Loucy (cell line): ENCODE measurements at regions not wholly inside any gene's neighbourhood (a gene's known extent, or its start where the extent isn't known, plus 50 kb on each side); places are given as distances from the start of the nearest gene placed in this dataset.

Experiments used
- H2AFZ ChIP-seq: fragments of 200-600 bp; sonication (generic); 2 replicates; pipeline ENCODE4 v1.6.0; 2016; ENCODE audit warnings: antibody characterized with exemption, mild to moderate bottlenecking, low read length, moderate library complexity
- H3F3A ChIP-seq: fragments of 200-600 bp; 2 replicates; pipeline ENCODE4 v1.6.0; 2016; ENCODE audit warnings: antibody characterized with exemption, low read depth, mild to moderate bottlenecking
- H3K27me3 ChIP-seq: fragments of 200-600 bp; sonication (generic); 2 replicates; pipeline ENCODE4 v1.6.1; 2014; ENCODE audit warnings: low read length, mild to moderate bottlenecking; ENCODE audit not compliant: insufficient read depth, poor library complexity, severe bottlenecking
- H3K36me3 ChIP-seq: fragments of 200-600 bp; sonication (generic); 2 replicates; pipeline ENCODE4 v1.6.1; 2016; ENCODE audit warnings: low read length; ENCODE audit not compliant: insufficient read depth
- H3K4me1 ChIP-seq: fragments of 200-600 bp; sonication (generic); 2 replicates; pipeline ENCODE4 v1.5.1; 2014; ENCODE audit warnings: low read length, mild to moderate bottlenecking; ENCODE audit not compliant: insufficient read depth, poor library complexity, severe bottlenecking
- H3K4me2 ChIP-seq: fragments of 200-600 bp; sonication (generic); 2 replicates; pipeline ENCODE4 v1.6.0; 2014; ENCODE audit warnings: antibody characterized with exemption, low read length, low read depth, mild to moderate bottlenecking; ENCODE audit not compliant: poor library complexity, severe bottlenecking
- H3K4me3 ChIP-seq: fragments of 200-600 bp; sonication (generic); 2 replicates; pipeline ENCODE4 v1.5.1; 2014; ENCODE audit warnings: low read length, mild to moderate bottlenecking, mixed read lengths; ENCODE audit not compliant: poor library complexity, severe bottlenecking
- H3K79me2 ChIP-seq: fragments of 200-600 bp; sonication (generic); 2 replicates; pipeline ENCODE4 v1.6.1; 2014; ENCODE audit warnings: low read length; ENCODE audit not compliant: insufficient read depth
- H3K9ac ChIP-seq: fragments of 200-600 bp; sonication (generic); 2 replicates; pipeline ENCODE4 v1.6.0; 2014; ENCODE audit warnings: mild to moderate bottlenecking, low read depth, low read length, moderate library complexity; ENCODE audit not compliant: poor library complexity, severe bottlenecking
- H3K9me2 ChIP-seq: fragments of 200-600 bp; sonication (generic); replicated peaks from 2 replicates; pipeline ENCODE4 v1.6.1; 2016; ENCODE audit warnings: low read depth, low read length, mixed read lengths
- H3K9me3 ChIP-seq: fragments of 200-600 bp; sonication (generic); 2 replicates; pipeline ENCODE4 v1.6.1; 2014; ENCODE audit warnings: mild to moderate bottlenecking, antibody characterized with exemption, low read length, low read depth; ENCODE audit not compliant: insufficient read depth
- H4K20me1 ChIP-seq: fragments of 200-600 bp; sonication (generic); 2 replicates; pipeline ENCODE4 v1.6.0; 2014; ENCODE audit warnings: antibody characterized with exemption, low read length, mild to moderate bottlenecking; ENCODE audit not compliant: insufficient read depth, poor library complexity, severe bottlenecking
- CTCF ChIP-seq: fragments of 200-600 bp; sonication (generic); conservative IDR thresholded peaks from 2 replicates; pipeline ENCODE4 v1.5.1; 2014; ENCODE audit warnings: mild to moderate bottlenecking, antibody characterized with exemption, low read length
- EZH2phosphoT487 ChIP-seq: fragments of 200-600 bp; IDR thresholded peaks from 2 replicates; pipeline ENCODE4 v1.6.1; 2018; ENCODE audit warnings: antibody characterized with exemption, mild to moderate bottlenecking, moderate library complexity, borderline replicate concordance

- no peak overlapping the region for H3K4me3 ChIP-seq
- H3K79me2 ChIP-seq = no peaks in the 10 kb centered on the region
- TF ChIP-seq EZH2phosphoT487 = no peak
- no peak for TF ChIP-seq CTCF
- no peaks in the 10 kb centered on the region for H3K36me3 ChIP-seq
- no peak overlapping the region for H3K9ac ChIP-seq
- no peaks in the 10 kb centered on the region for H3K4me1 ChIP-seq
- no peak overlapping the region for H2AFZ ChIP-seq
- no peaks in the 10 kb centered on the region; the same call in 1 of the 2 replicates for H3K9me3 ChIP-seq
- H3K27me3 ChIP-seq = no peaks in the 10 kb centered on the region
- no peaks in the 10 kb centered on the region for H3K9me2 ChIP-seq
- H4K20me1 ChIP-seq = no peaks in the 10 kb centered on the region
- H3F3A ChIP-seq = no peaks in the 10 kb centered on the region
- no peak overlapping the region for H3K4me2 ChIP-seq
Observed at GRCh38 chr5:13350767-13351166, 593.7 kb downstream of the DNAH5 start.

GRCh38 chr5:13348568-13348967, 595.9 kb downstream of the DNAH5 start:
- no peaks in the 10 kb centered on the region for H3K27me3 ChIP-seq
- H3K9me2 ChIP-seq = no peaks in the 10 kb centered on the region
- no peak overlapping the region for H3K9ac ChIP-seq
- no peaks in the 10 kb centered on the region for H3F3A ChIP-seq
- TF ChIP-seq CTCF = no peak
- no peak for TF ChIP-seq EZH2phosphoT487
- no peak overlapping the region for H3K4me2 ChIP-seq
- no peak overlapping the region for H3K4me3 ChIP-seq
- H2AFZ ChIP-seq = no peak overlapping the region
- H4K20me1 ChIP-seq = no peaks in the 10 kb centered on the region
- H3K9me3 ChIP-seq = no peaks in the 10 kb centered on the region; the same call in 1 of the 2 replicates
- H3K79me2 ChIP-seq = no peaks in the 10 kb centered on the region
- no peaks in the 10 kb centered on the region for H3K36me3 ChIP-seq
- no peaks in the 10 kb centered on the region for H3K4me1 ChIP-seq

- TF ChIP-seq EZH2phosphoT487 = no peak
- TF ChIP-seq CTCF = no peak
- H3K9ac ChIP-seq = no peak overlapping the region
- no peaks in the 10 kb centered on the region for H3K9me2 ChIP-seq
Observed at GRCh38 chr5:13346401-13346800, 598.1 kb downstream of the DNAH5 start.

More at GRCh38 chr5:13346401-13346800, 598.1 kb downstream of the DNAH5 start:
- Histone ChIP-seq H4K20me1 (no peaks in the 10 kb centered on the region), H2AFZ (no peak overlapping the region), H3K4me3 (no peak overlapping the region), H3K79me2 (no peaks in the 10 kb centered on the region), H3K4me1 (no peaks in the 10 kb centered on the region), H3K36me3 (no peaks in the 10 kb centered on the region), H3K4me2 (no peak overlapping the region), H3K27me3 (no peaks in the 10 kb centered on the region), H3K9me3 (no peaks in the 10 kb centered on the region), H3F3A (no peaks in the 10 kb centered on the region)
